ENCODE measurements at regions not wholly inside any gene's neighbourhood (a gene's known extent, or its start where the extent isn't known, plus 50 kb on each side); places are given as distances from the start of the nearest gene placed in this dataset.

DNA sequence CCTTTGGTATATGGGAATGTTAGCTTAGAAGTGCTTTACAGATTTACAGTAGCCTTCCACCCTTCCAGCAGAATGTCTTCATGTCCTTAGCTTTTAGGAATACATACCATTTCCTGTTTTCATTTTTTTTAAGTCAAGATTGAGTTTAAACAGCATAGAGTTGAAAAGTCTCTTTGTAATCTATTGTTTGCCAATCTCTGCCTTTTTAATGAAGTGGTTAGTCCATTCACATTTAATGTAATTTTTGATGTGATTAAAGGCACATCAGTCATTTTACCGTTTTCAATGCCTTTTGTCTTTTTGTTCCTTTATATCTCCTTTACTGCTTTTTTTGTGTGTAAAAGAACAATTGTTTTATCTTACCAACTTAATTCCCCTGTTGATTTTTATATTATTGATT is 233.4 kb upstream of the SMIM21 start:
- Histone ChIP-seq H3K4me1 (no peaks in the 10 kb centered on the region), H3K36me3 (no peaks in the 10 kb centered on the region), H3K4me3 (ENCODE audit: low read depth, low read length) (no peak overlapping the region), H3K9me3 (no peaks in the 10 kb centered on the region), H3K27me3 (no peaks in the 10 kb centered on the region)
- TF ChIP-seq, protein P1, sequence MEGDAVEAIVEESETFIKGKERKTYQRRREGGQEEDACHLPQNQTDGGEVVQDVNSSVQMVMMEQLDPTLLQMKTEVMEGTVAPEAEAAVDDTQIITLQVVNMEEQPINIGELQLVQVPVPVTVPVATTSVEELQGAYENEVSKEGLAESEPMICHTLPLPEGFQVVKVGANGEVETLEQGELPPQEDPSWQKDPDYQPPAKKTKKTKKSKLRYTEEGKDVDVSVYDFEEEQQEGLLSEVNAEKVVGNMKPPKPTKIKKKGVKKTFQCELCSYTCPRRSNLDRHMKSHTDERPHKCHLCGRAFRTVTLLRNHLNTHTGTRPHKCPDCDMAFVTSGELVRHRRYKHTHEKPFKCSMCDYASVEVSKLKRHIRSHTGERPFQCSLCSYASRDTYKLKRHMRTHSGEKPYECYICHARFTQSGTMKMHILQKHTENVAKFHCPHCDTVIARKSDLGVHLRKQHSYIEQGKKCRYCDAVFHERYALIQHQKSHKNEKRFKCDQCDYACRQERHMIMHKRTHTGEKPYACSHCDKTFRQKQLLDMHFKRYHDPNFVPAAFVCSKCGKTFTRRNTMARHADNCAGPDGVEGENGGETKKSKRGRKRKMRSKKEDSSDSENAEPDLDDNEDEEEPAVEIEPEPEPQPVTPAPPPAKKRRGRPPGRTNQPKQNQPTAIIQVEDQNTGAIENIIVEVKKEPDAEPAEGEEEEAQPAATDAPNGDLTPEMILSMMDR (IDR thresholded peaks at IDR 0.05; ENCODE audit: low read depth, low read length) = no peak
- no peak for DNase-seq

DNA sequence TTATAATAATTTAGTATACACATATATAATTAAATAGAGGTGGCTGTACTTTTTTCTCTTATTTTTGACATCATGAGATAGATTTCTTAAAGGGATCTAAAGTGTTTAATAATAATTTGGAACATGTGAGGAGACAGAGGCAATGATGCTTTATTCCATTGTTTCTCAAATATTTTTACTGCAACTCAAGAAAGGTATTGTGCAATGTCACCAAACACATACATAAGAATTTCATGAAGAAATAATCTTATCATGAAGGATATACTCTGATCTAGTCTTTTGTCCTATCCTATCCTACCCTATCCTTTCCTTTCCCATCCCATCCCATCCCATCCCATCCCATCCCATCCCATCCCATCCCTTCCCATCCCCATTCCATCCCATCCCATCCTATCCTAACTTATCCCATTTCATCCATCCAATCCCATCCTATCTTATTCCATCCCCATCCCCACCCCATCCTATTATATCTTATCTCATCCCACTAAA is 232.1 kb upstream of the SMIM21 start:
- no peaks in the 10 kb centered on the region for H3K36me3 ChIP-seq
- TF ChIP-seq, protein P1 (IDR thresholded peaks at IDR 0.05; ENCODE audit: low read depth, low read length) = no peak
- no peaks in the 10 kb centered on the region for H3K9me3 ChIP-seq
- no peak for DNase-seq
- no peaks in the 10 kb centered on the region for H3K4me1 ChIP-seq
- H3K4me3 ChIP-seq (ENCODE audit: low read depth, low read length) = no peak overlapping the region
- H3K27me3 ChIP-seq = no peaks in the 10 kb centered on the region

DNA sequence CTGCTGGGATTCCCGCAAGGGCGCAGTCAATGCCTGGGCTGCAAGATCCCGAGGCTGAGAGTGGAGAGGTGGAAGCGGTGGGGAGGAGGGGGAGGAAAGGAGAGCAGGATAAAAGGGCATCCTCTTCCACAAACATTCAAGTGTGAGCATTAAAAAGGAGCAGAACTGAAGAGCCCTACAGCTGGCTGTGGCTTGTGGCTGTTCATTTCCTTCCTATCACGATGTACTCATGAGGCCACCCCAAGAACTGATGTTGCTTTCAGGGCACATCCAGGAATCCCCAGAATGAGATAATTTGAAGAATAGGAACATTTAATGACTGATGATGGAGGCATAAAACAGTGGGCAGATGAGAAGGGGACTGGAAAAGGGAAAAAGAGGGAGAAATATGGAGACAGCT is 230.8 kb upstream of the SMIM21 start:
- no peaks in the 10 kb centered on the region for H3K9me3 ChIP-seq
- no peak for DNase-seq
- TF ChIP-seq, protein P1 (IDR thresholded peaks at IDR 0.05; ENCODE audit: low read depth, low read length) = no peak
- H3K36me3 ChIP-seq = no peaks in the 10 kb centered on the region
- H3K4me1 ChIP-seq = no peaks in the 10 kb centered on the region
- H3K4me3 ChIP-seq (ENCODE audit: low read depth, low read length) = no peak overlapping the region
- no peaks in the 10 kb centered on the region for H3K27me3 ChIP-seq

DNA sequence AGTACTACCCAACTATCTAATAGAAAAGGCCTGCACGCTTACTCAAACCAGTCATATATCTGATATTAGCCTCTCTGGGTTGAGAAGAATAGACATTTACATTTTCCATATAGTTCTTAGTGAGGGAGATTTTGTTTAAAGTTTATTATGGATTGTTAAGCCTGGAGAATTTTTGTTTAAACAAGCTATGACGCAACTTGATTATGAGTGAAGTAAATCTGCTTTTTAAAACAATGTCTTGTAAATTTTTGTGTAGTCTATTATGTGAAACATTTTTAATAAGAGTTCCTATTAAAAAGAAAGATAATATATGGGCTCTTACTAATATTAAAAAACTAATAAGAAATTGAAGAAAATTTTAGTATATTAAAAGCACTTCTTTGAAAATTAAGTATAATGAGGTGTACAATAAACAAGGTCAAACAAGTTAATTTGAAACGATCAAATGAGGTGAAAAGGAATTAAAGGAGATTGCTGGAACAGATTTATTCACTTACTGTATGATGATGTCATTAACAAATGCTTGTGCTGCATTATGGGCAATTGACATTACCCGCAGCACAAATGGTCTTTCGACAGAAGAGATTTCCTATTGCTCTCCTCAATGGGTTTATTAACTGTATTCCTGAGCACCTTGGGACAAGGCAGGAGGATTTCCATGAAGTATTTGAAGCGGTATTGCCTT is 229.2 kb upstream of the SMIM21 start:
- Histone ChIP-seq H3K36me3 (no peaks in the 10 kb centered on the region), H3K4me1 (no peaks in the 10 kb centered on the region), H3K4me3 (ENCODE audit: low read depth, low read length) (no peak overlapping the region), H3K27me3 (no peaks in the 10 kb centered on the region), H3K9me3 (no peaks in the 10 kb centered on the region)
- no peak for DNase-seq
- TF ChIP-seq, protein P1 (IDR thresholded peaks at IDR 0.05; ENCODE audit: low read depth, low read length) = no peak

DNA sequence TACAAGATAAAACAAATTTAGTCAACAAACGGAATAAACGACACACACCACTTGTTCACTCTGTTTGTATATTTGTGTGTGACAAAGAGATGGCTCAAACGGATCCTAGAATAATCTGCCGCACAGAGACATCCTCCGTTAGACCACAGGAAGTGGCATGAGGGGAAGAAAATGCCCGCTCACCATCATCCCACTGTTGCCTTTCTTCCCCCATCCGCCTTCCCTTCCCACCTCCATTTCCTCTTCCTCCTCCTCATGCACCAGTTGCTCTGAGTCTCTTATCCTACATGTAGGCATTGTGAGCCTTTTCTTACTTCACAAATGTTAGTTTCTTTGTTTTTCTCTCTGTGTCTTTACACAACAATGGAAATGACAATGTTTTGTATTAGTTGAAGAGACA is 228.5 kb upstream of the SMIM21 start:
- H3K27me3 ChIP-seq = no peaks in the 10 kb centered on the region
- H3K4me3 ChIP-seq (ENCODE audit: low read depth, low read length) = no peak overlapping the region
- H3K36me3 ChIP-seq = no peaks in the 10 kb centered on the region
- no peaks in the 10 kb centered on the region for H3K4me1 ChIP-seq
- TF ChIP-seq, protein P1 (IDR thresholded peaks at IDR 0.05; ENCODE audit: low read depth, low read length) = no peak
- no peaks in the 10 kb centered on the region for H3K9me3 ChIP-seq
- DNase-seq = no peak

Measured in BE2C (cell line).